Sigmoid colon (tissue), 4 donors: ENCODE measurements at regions not wholly inside any gene's neighbourhood (a gene's known extent, or its start where the extent isn't known, plus 50 kb on each side); places are given as distances from the start of the nearest gene placed in this dataset.

Experiments
- EP300 ChIP-seq, 4 donors: sonication (generic); formaldehyde crosslinking; IDR thresholded peaks; one replicate each; pipeline ENCODE4 v1.6.1; 2017; ENCODE audit warnings: antibody characterized with exemption in 4 of 4
- POLR2A ChIP-seq, 2 donors: fragments of 450-650 bp; IDR thresholded peaks; one replicate each; pipeline ENCODE4 v1.6.1; 2016; ENCODE audit warnings: antibody characterized with exemption in 2 of 2, mild to moderate bottlenecking in 2 of 2, moderate library complexity in 2 of 2
- TF ChIP-seq, protein P1 (sequence below), 4 experiments: fragments of 450-650 bp in 3 of 4; fragments of 200-600 bp in 1 of 4; IDR thresholded peaks; one replicate each; pipeline ENCODE4 v1.5.1; 2016 to 2019; ENCODE audit warnings: antibody characterized with exemption in 4 of 4, mild to moderate bottlenecking in 3 of 4, moderate library complexity in 2 of 4

DNA sequence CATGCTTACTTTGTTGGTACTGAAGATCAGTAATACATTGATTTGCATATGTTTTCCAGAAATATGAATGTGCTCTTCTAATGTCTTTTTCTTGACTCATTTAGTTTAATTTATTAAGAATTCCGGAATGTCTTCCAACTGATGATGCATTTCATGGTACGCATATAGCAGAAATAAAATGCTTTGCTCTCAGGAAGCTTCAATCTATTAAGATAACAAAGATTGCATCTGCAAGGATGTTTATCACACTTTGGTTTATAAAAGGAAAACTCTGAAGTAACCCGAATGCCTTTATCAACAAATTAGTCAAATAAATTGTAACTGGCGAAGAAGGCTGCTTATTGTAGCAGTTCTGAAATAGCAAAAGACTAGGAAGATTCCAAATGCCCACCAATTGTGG lies 166.4 kb upstream of the LMNTD1 start:
- no peak for TF ChIP-seq EP300 (IDR thresholded peaks at IDR 0.05)
- TF ChIP-seq, protein P1, sequence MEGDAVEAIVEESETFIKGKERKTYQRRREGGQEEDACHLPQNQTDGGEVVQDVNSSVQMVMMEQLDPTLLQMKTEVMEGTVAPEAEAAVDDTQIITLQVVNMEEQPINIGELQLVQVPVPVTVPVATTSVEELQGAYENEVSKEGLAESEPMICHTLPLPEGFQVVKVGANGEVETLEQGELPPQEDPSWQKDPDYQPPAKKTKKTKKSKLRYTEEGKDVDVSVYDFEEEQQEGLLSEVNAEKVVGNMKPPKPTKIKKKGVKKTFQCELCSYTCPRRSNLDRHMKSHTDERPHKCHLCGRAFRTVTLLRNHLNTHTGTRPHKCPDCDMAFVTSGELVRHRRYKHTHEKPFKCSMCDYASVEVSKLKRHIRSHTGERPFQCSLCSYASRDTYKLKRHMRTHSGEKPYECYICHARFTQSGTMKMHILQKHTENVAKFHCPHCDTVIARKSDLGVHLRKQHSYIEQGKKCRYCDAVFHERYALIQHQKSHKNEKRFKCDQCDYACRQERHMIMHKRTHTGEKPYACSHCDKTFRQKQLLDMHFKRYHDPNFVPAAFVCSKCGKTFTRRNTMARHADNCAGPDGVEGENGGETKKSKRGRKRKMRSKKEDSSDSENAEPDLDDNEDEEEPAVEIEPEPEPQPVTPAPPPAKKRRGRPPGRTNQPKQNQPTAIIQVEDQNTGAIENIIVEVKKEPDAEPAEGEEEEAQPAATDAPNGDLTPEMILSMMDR (IDR thresholded peaks at IDR 0.05), result no peak
- no peak for TF ChIP-seq POLR2A (IDR thresholded peaks at IDR 0.05)
